Retinal pigment epithelial cell (primary cell): ENCODE measurements at regions not wholly inside any gene's neighbourhood (a gene's known extent, or its start where the extent isn't known, plus 50 kb on each side); places are given as distances from the start of the nearest gene placed in this dataset.
"Not testable (repeated sequence)": the region's sequence is repeated elsewhere in the genome, so short reads cannot be mapped to it uniquely, and the experiment has no call there.

ENCODE experiments used
- DNase-seq: peaks from one replicate; pipeline ENCODE4 v3.0.0-alpha.2; 2010; ENCODE audit warnings: low read depth
- H3K4me3 ChIP-seq: 2 replicates; pipeline ENCODE4 v1.5.1; 2011; ENCODE audit warnings: mild to moderate bottlenecking, low read length, control low read depth, moderate library complexity
- CTCF ChIP-seq: conservative IDR thresholded peaks from 2 replicates; pipeline ENCODE4 v1.5.1; 2011; ENCODE audit warnings: low read depth, low read length, control low read depth, inconsistent platforms

- no peak for DNase-seq
- H3K4me3 ChIP-seq, result no peak overlapping the region
- peak; percentile 65 for TF ChIP-seq CTCF
Measured at GRCh38 chr10:78664929-78665553, 403.7 kb upstream of the ZMIZ1 start.

GRCh38 chr10:78672918-78673317 lies 395.8 kb upstream of the ZMIZ1 start:
- no peak for DNase-seq
- H3K4me3 ChIP-seq, result no peak overlapping the region
- no peak for TF ChIP-seq CTCF

GRCh38 chr10:78681141-78681540 lies 387.6 kb upstream of the ZMIZ1 start:
- DNase-seq, H3K4me3 ChIP-seq: not testable (repeated sequence)

- DNase-seq, H3K4me3 ChIP-seq: not testable (repeated sequence)
Measured at GRCh38 chr10:78681986-78682385, 386.8 kb upstream of the ZMIZ1 start.

GRCh38 chr10:78684947-78685346 lies 383.8 kb upstream of the ZMIZ1 start:
- H3K4me3 ChIP-seq, result no peak overlapping the region
- no peak for DNase-seq
- TF ChIP-seq CTCF, result no peak

- DNase-seq, result no peak
- TF ChIP-seq CTCF, result no peak
Measured at GRCh38 chr10:78685466-78686103, 383.2 kb upstream of the ZMIZ1 start.

GRCh38 chr10:78686444-78687060 lies 382.2 kb upstream of the ZMIZ1 start:
- no peak overlapping the region for H3K4me3 ChIP-seq
- TF ChIP-seq CTCF, result no peak
- no peak for DNase-seq

More at GRCh38 chr10:78685466-78686103, 383.2 kb upstream of the ZMIZ1 start:
- H3K4me3 ChIP-seq, result no peak overlapping the region

GRCh38 chr10:78687626-78688025 lies 381.1 kb upstream of the ZMIZ1 start:
- no peak for DNase-seq
- TF ChIP-seq CTCF, result no peak
- no peak overlapping the region for H3K4me3 ChIP-seq
